Smooth muscle cell (in vitro differentiated cells): ENCODE measurements at regions not wholly inside any gene's neighbourhood (a gene's known extent, or its start where the extent isn't known, plus 50 kb on each side); places are given as distances from the start of the nearest gene placed in this dataset.

Source experiments
- DNase-seq: peaks from one replicate; lab custom pipeline; 2025; ENCODE audit not compliant: unreplicated experiment; lab: John Stamatoyannopoulos, UW
- H2AFZ ChIP-seq: fragments of 200-600 bp; sonication (generic); 2 replicates; pipeline ENCODE4 v1.6.0; 2016; ENCODE audit warnings: antibody characterized with exemption, low read depth, mild to moderate bottlenecking
- H3F3A ChIP-seq: fragments of 200-600 bp; sonication (generic); 2 replicates; pipeline ENCODE4 v1.6.0; 2017; ENCODE audit warnings: antibody characterized with exemption, low read depth
- H3K27ac ChIP-seq: fragments of 200-600 bp; sonication (generic); 2 replicates; pipeline ENCODE4 v1.5.1; 2016; ENCODE audit warnings: low read depth, mild to moderate bottlenecking
- H3K27me3 ChIP-seq: fragments of 200-600 bp; sonication (generic); 2 replicates; pipeline ENCODE4 v1.6.1; 2016; ENCODE audit warnings: low read depth, mild to moderate bottlenecking
- H3K36me3 ChIP-seq: fragments of 200-600 bp; sonication (generic); 2 replicates; pipeline ENCODE4 v1.5.1; 2016; ENCODE audit warnings: low read depth
- H3K4me1 ChIP-seq: fragments of 200-600 bp; sonication (generic); 2 replicates; pipeline ENCODE4 v1.5.1; 2016; ENCODE audit warnings: low read depth
- H3K4me2 ChIP-seq: fragments of 200-600 bp; sonication (generic); 2 replicates; pipeline ENCODE4 v1.6.0; 2016; ENCODE audit warnings: mild to moderate bottlenecking
- H3K4me3 ChIP-seq: fragments of 200-600 bp; sonication (generic); 2 replicates; pipeline ENCODE4 v1.5.1; 2016; ENCODE audit warnings: mild to moderate bottlenecking
- H3K79me2 ChIP-seq: fragments of 200-600 bp; sonication (generic); 2 replicates; pipeline ENCODE4 v1.6.0; 2016; ENCODE audit warnings: low read depth, mild to moderate bottlenecking
- H3K9ac ChIP-seq: fragments of 200-600 bp; sonication (generic); 2 replicates; pipeline ENCODE4 v1.6.0; 2016; ENCODE audit warnings: low read depth
- H3K9me3 ChIP-seq: fragments of 200-600 bp; sonication (generic); replicated peaks from 2 replicates; pipeline ENCODE4 v1.5.1; 2016; ENCODE audit warnings: low read depth
- H4K20me1 ChIP-seq: fragments of 200-600 bp; sonication (generic); 2 replicates; pipeline ENCODE4 v1.6.0; 2016; ENCODE audit warnings: low read depth
- CTCF ChIP-seq: fragments of 200-600 bp; sonication (generic); IDR thresholded peaks from 2 replicates; pipeline ENCODE4 v1.5.1; 2017; ENCODE audit warnings: borderline replicate concordance, mild to moderate bottlenecking, antibody characterized with exemption; ENCODE audit not compliant: insufficient read depth, poor library complexity, severe bottlenecking
- WGBS: methylation state at CpG from one replicate; pipeline ENCODE4 v1.1.7; 2016; ENCODE audit warnings: low lambda C conversion rate; 5-methylcytosine and 5-hydroxymethylcytosine counted together

- Histone ChIP-seq H3K36me3 (no peaks in the 10 kb centered on the region), H3K27me3 (no peaks in the 10 kb centered on the region), H4K20me1 (no peaks in the 10 kb centered on the region), H3K9me3 (no peaks in the 10 kb centered on the region), H3K9ac (peak overlapping the region; percentile 10), H3K79me2 (no peaks in the 10 kb centered on the region), H3K4me3 (no peak overlapping the region), H2AFZ (peak overlapping the region; percentile 48), H3K27ac (peak overlapping the region; percentile 94), H3K4me1 (peaks cover 37% of the 10 kb centered on the region), H3F3A (peaks cover 34% of the 10 kb centered on the region), H3K4me2 (peak overlapping the region; percentile 8)
- no peak for TF ChIP-seq CTCF
- WGBS, result 87% methylated on average over 2 of the region's 2 CpGs
- no peak for DNase-seq
Measured at GRCh38 chr6:105591053-105591452, 188.2 kb upstream of the PREP start.

- H2AFZ ChIP-seq, result no peak overlapping the region
- H4K20me1 ChIP-seq, result no peaks in the 10 kb centered on the region
- no peaks in the 10 kb centered on the region for H3K9me3 ChIP-seq
- 90% methylated on average over 6 of the region's 6 CpGs for WGBS
- H3K27me3 ChIP-seq, result no peaks in the 10 kb centered on the region
- no peak overlapping the region for H3K4me3 ChIP-seq
- H3K9ac ChIP-seq, result peak overlapping the region; percentile 71
- no peaks in the 10 kb centered on the region for H3K36me3 ChIP-seq
- peaks cover 23% of the 10 kb centered on the region for H3K4me1 ChIP-seq
- no peaks in the 10 kb centered on the region for H3K79me2 ChIP-seq
- no peak for TF ChIP-seq CTCF
- peak overlapping the region; percentile 94 for H3K27ac ChIP-seq
- DNase-seq, result no peak
- peak overlapping the region; percentile 32 for H3K4me2 ChIP-seq
- H3F3A ChIP-seq, result peaks cover 13% of the 10 kb centered on the region
Measured at GRCh38 chr6:105588123-105588710, 185.3 kb upstream of the PREP start.

DNA sequence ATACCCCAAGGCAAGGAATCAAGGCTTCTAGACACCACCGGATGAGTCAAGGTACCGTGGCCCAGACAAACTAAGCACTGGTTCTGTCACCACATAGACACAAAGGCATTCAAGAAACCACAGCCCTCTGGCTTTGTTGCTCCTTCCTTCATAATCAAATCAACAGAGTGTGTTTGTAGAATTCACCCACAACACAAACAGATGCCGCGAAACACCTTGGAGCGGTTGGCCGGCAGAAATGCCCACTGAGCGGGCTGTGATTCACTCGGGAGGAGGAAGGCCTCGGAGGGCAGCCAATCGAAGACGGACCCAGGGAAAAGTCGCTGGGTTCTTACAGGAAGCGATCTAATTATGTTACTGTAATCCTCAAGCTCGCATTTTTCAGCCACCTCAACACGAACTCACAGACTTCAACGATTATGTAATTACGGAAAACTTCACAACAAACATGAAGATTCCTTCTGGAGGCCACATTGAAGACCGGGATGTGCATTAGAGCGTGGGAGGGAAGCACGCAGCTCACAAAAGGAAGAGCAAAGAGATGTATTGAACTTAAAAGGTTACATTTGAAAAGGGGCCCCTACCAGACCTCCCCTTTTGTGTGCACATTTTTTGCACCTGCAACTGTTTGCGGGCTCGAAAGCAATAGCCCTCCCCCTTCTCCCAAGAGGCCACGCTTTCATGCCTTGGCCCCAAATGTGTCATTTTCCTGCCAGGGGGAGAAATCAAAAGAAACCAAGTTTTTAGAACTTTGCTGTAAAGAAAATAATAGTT lies 184.7 kb upstream of the PREP start:
- Histone ChIP-seq H3K4me2 (peak overlapping the region; percentile 32), H3K4me3 (no peak overlapping the region), H2AFZ (no peak overlapping the region), H3K27me3 (no peaks in the 10 kb centered on the region), H3K9ac (peak overlapping the region; percentile 71), H3K27ac (peak overlapping the region; percentile 94), H3K79me2 (no peaks in the 10 kb centered on the region), H3F3A (peaks cover 8% of the 10 kb centered on the region), H3K36me3 (no peaks in the 10 kb centered on the region), H3K4me1 (peaks cover 16% of the 10 kb centered on the region), H4K20me1 (no peaks in the 10 kb centered on the region), H3K9me3 (no peaks in the 10 kb centered on the region)
- WGBS, result 27% methylated on average over 23 of the region's 23 CpGs
- no peak for DNase-seq
- TF ChIP-seq CTCF, result no peak
